Activated T-helper 17 cell treated with anti-CD3 and anti-CD28 coated beads, Interleukin-2, amount 50 U/mL, for 72 hours (primary cell): ENCODE measurements at regions not wholly inside any gene's neighbourhood (a gene's known extent, or its start where the extent isn't known, plus 50 kb on each side); places are given as distances from the start of the nearest gene placed in this dataset.

ENCODE experiments used
- ATAC-seq: fragments of 150-1000 bp; cut with Tn5 transposase; replicated peaks from 2 replicates; pipeline ENCODE4 v1.10.0; 2021; ENCODE audit warnings: mild to moderate bottlenecking, moderate library complexity
- H3K27ac Mint-ChIP-seq: one replicate; pipeline ENCODE4 v1.8.0; 2022; ENCODE audit warnings: mixed read lengths
- H3K27me3 Mint-ChIP-seq: one replicate; pipeline ENCODE4 v1.8.0; 2022; ENCODE audit warnings: mixed read lengths
- H3K36me3 Mint-ChIP-seq: one replicate; pipeline ENCODE4 v1.8.0; 2022; ENCODE audit warnings: low read depth, mild to moderate bottlenecking, mixed read lengths
- H3K4me1 Mint-ChIP-seq: one replicate; pipeline ENCODE4 v1.8.0; 2022; ENCODE audit warnings: mixed read lengths
- H3K4me3 Mint-ChIP-seq: one replicate; pipeline ENCODE4 v1.8.0; 2022; ENCODE audit warnings: mild to moderate bottlenecking, mixed read lengths
- H3K9me3 Mint-ChIP-seq: one replicate; pipeline ENCODE4 v1.8.0; 2022; ENCODE audit warnings: mixed read lengths

DNA sequence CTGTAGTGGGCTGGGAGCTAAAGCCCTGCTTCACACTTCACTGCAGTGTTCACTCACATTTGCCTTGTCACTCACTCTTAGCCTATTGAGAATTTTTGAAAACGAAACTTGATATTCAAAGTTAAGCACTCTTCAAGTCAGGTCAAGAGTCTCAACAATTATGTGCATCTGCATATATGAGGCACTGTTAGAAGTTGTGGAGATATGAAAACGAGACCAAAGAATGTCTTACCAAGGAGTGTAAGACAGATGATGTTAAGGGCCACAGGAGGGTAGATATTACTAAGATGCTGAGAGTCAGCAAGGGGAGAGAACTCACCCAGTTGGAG lies 64.7 kb upstream of the GJA8 start:
- H3K36me3 Mint-ChIP-seq = no peaks in the 10 kb centered on the region
- no peak for ATAC-seq
- H3K9me3 Mint-ChIP-seq = no peaks in the 10 kb centered on the region
- peaks cover 6% of the 10 kb centered on the region for H3K27me3 Mint-ChIP-seq
- H3K27ac Mint-ChIP-seq = no peak overlapping the region
- no peak overlapping the region for H3K4me3 Mint-ChIP-seq
- H3K4me1 Mint-ChIP-seq = peaks cover 9% of the 10 kb centered on the region

DNA sequence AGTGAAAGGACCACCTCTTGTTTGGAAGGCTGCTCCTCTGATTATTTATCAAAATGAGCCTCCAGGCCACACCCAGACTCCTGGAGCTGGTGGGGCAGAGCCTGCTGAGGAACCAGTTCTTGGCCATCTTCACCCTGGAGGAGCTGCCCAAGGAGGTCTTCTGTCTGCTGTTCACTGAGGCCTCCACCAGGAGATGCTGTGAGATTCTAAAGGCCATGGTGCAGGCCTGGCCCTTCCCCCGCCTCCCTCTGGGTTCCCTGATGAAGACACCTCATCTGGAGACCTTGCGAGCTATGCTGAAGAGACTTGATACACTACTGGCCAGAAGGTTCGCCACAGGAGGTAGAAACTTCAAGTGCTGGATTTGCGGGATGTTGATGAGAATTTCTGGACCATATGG lies 61.7 kb upstream of the GJA8 start:
- no peaks in the 10 kb centered on the region for H3K27me3 Mint-ChIP-seq
- ATAC-seq = no peak

DNA sequence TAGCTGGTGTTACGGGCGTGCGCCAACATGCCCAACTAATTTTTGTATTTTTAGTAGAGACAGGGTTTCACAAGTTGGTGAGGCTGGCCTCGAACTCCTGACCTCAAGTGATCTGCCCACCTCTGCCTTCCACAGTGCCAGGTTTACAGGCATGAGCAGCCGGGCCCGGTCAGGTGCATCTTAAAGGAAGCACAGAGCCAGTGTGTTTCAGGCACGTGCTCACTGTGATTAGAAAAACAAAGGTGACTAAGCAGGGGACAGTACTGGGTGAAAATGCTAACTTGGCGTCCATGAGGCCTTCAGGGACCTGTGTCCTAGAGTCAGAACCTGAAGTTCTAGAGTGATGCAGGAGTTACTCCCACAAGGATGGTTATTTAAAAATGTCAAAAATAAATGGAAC lies 60.0 kb upstream of the GJA8 start:
- no peak overlapping the region for H3K4me3 Mint-ChIP-seq
- no peaks in the 10 kb centered on the region for H3K27me3 Mint-ChIP-seq
- H3K27ac Mint-ChIP-seq = no peak overlapping the region
- H3K9me3 Mint-ChIP-seq = no peaks in the 10 kb centered on the region
- no peaks in the 10 kb centered on the region for H3K36me3 Mint-ChIP-seq
- no peaks in the 10 kb centered on the region for H3K4me1 Mint-ChIP-seq
- no peak for ATAC-seq

More for the DNA sequence above, 61.7 kb upstream of the GJA8 start:
- Mint-ChIP-seq H3K4me1 (no peaks in the 10 kb centered on the region), H3K9me3 (no peaks in the 10 kb centered on the region), H3K36me3 (no peaks in the 10 kb centered on the region), H3K4me3 (no peak overlapping the region), H3K27ac (no peak overlapping the region)

GRCh38 chr1:147843486-147843885 lies 59.1 kb upstream of the GJA8 start:
- no peak for ATAC-seq
- Mint-ChIP-seq H3K9me3 (no peaks in the 10 kb centered on the region), H3K4me1 (no peaks in the 10 kb centered on the region), H3K36me3 (no peaks in the 10 kb centered on the region), H3K27ac (no peak overlapping the region), H3K4me3 (no peak overlapping the region), H3K27me3 (peaks cover 4% of the 10 kb centered on the region)

DNA sequence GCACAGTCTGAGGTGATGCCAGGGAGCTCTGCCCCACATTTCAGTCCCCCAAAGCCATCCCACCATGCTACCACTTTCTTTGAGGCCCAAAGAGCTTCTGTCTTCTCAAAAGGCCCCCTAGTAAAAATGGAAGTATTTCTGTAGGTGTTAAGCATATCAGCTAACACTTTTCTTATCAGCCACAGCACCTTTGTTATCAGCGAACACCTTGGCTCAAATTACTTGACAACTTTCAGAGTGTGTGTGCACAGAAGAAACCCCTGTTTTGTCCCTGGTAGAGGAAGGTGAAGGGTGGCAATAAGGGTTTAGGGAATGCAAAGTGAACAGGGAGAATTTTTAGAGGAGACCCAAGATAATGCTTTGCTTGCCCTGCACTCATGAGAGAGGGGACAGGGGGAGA lies 54.8 kb upstream of the GJA8 start:
- no peaks in the 10 kb centered on the region for H3K9me3 Mint-ChIP-seq
- H3K4me3 Mint-ChIP-seq = no peak overlapping the region
- H3K4me1 Mint-ChIP-seq = no peaks in the 10 kb centered on the region
- ATAC-seq = no peak
- no peaks in the 10 kb centered on the region for H3K36me3 Mint-ChIP-seq
- peaks cover 8% of the 10 kb centered on the region for H3K27me3 Mint-ChIP-seq
- no peak overlapping the region for H3K27ac Mint-ChIP-seq

- Mint-ChIP-seq H3K36me3 (no peaks in the 10 kb centered on the region), H3K4me1 (no peaks in the 10 kb centered on the region), H3K27me3 (peaks cover 8% of the 10 kb centered on the region), H3K9me3 (no peaks in the 10 kb centered on the region), H3K27ac (no peak overlapping the region), H3K4me3 (no peak overlapping the region)
- ATAC-seq = no peak
These were observed 53.3 kb upstream of the GJA8 start for GRCh38 chr1:147849098-147849895.

DNA sequence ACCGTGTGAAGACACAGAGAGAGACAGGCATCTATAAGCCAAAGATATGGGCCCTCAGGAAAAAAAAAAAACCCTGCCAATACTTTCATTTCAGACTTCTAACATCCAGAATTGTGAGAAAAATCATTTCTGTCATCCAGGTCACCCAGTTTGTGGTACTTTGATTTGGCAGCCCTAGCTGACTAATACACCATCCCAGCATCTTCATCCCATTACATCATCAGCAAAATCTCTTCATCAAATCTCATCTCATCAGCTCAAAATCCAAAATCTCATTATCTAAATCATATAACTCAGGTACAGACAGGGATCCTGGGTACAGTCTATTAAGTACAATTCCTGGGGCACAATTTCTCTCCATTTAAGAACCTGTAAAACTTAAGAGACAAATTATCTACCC lies 51.9 kb upstream of the GJA8 start:
- Mint-ChIP-seq H3K4me3 (no peak overlapping the region), H3K4me1 (no peaks in the 10 kb centered on the region), H3K9me3 (no peaks in the 10 kb centered on the region), H3K27ac (no peak overlapping the region), H3K27me3 (peaks cover 8% of the 10 kb centered on the region), H3K36me3 (no peaks in the 10 kb centered on the region)
- peak; percentile 60 for ATAC-seq

DNA sequence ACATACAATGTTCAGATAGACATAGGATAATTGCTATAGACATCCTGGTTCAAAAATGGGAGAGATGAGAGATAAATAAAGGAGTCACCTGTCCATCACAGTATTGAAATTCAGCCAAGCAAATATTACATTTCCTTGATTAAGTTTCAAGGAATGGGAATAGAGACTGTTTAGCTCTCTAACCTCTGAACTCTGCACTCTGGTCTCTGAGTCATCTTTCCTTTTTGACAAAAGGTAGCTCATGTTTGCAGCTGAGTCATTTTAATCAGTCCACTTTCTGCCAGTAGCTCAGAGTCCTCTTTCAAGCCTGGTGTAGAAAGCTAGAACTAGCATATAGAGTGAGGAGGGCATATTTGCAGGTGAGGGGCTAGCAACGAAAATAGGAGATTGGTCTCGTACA lies 51.4 kb upstream of the GJA8 start:
- peak; percentile 65 for ATAC-seq
- H3K27ac Mint-ChIP-seq = no peak overlapping the region

GRCh38 chr1:147852706-147853225 lies 49.8 kb upstream of the GJA8 start:
- ATAC-seq = no peak
- H3K4me3 Mint-ChIP-seq = no peak overlapping the region
- H3K36me3 Mint-ChIP-seq = no peaks in the 10 kb centered on the region
- no peaks in the 10 kb centered on the region for H3K4me1 Mint-ChIP-seq
- no peak overlapping the region for H3K27ac Mint-ChIP-seq
- H3K9me3 Mint-ChIP-seq = no peaks in the 10 kb centered on the region
- peaks cover 17% of the 10 kb centered on the region for H3K27me3 Mint-ChIP-seq

More for the DNA sequence above, 51.4 kb upstream of the GJA8 start:
- no peak overlapping the region for H3K4me3 Mint-ChIP-seq
- H3K9me3 Mint-ChIP-seq = no peaks in the 10 kb centered on the region
- no peaks in the 10 kb centered on the region for H3K4me1 Mint-ChIP-seq
- H3K36me3 Mint-ChIP-seq = no peaks in the 10 kb centered on the region
- H3K27me3 Mint-ChIP-seq = peaks cover 8% of the 10 kb centered on the region
